Right lobe of liver (tissue), 4 donors: ENCODE measurements at regions not wholly inside any gene's neighbourhood (a gene's known extent, or its start where the extent isn't known, plus 50 kb on each side); places are given as distances from the start of the nearest gene placed in this dataset.

Source experiments
- POLR2A ChIP-seq: fragments of 450-650 bp; IDR thresholded peaks from one replicate; pipeline ENCODE4 v1.6.1; 2017; ENCODE audit warnings: antibody characterized with exemption, mild to moderate bottlenecking
- TF ChIP-seq, protein P1 (sequence below), 4 donors: fragments of 200-600 bp in 3 of 4; fragments of 450-650 bp in 1 of 4; IDR thresholded peaks; one replicate each; pipeline versions ENCODE4 v1.5.1 to v1.8.0; 2016 to 2022; ENCODE audit warnings: antibody characterized with exemption in 4 of 4, mild to moderate bottlenecking in 2 of 4
- donor health status: DM: no; HTN: no; CAD: no.
- donor health status: DM: no; HTN: no; CAD: no.
- donor health status: DM: no; HTN: yes; CAD: no.

- TF ChIP-seq POLR2A = no peak
- TF ChIP-seq, protein P1, sequence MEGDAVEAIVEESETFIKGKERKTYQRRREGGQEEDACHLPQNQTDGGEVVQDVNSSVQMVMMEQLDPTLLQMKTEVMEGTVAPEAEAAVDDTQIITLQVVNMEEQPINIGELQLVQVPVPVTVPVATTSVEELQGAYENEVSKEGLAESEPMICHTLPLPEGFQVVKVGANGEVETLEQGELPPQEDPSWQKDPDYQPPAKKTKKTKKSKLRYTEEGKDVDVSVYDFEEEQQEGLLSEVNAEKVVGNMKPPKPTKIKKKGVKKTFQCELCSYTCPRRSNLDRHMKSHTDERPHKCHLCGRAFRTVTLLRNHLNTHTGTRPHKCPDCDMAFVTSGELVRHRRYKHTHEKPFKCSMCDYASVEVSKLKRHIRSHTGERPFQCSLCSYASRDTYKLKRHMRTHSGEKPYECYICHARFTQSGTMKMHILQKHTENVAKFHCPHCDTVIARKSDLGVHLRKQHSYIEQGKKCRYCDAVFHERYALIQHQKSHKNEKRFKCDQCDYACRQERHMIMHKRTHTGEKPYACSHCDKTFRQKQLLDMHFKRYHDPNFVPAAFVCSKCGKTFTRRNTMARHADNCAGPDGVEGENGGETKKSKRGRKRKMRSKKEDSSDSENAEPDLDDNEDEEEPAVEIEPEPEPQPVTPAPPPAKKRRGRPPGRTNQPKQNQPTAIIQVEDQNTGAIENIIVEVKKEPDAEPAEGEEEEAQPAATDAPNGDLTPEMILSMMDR (IDR thresholded peaks at IDR 0.05) = no peak
These were observed 58.3 kb downstream of the PDHA2 start for GRCh38 chr4:95898226-95898625.
